GM23248 (cell line): ENCODE measurements at regions not wholly inside any gene's neighbourhood (a gene's known extent, or its start where the extent isn't known, plus 50 kb on each side); places are given as distances from the start of the nearest gene placed in this dataset.
A peak's percentile ranks its signal among the peaks of the same experiment; 100 is the strongest.

Experiments used
- DNase-seq: peaks from one replicate; pipeline ENCODE4 v3.0.0-alpha.2; 2015
- H2AFZ ChIP-seq: fragments of 200-600 bp; sonication (generic); 2 replicates; pipeline ENCODE4 v1.6.1; 2016; ENCODE audit warnings: antibody characterized with exemption
- H3F3A ChIP-seq: fragments of 200-600 bp; sonication (generic); 2 replicates; pipeline ENCODE4 v1.6.1; 2016; ENCODE audit warnings: mild to moderate bottlenecking, antibody characterized with exemption, mixed run types; ENCODE audit not compliant: insufficient read depth
- H3K27ac ChIP-seq: fragments of 200-600 bp; sonication (generic); 2 replicates; pipeline ENCODE4 v1.5.1; 2016; ENCODE audit warnings: mild to moderate bottlenecking
- H3K27me3 ChIP-seq: fragments of 200-600 bp; sonication (generic); replicated peaks from 2 replicates; pipeline ENCODE4 v1.6.1; 2016; ENCODE audit warnings: mild to moderate bottlenecking; ENCODE audit not compliant: insufficient read depth
- H3K36me3 ChIP-seq: fragments of 200-600 bp; sonication (generic); 2 replicates; pipeline ENCODE4 v1.6.1; 2016; ENCODE audit warnings: low read depth, mild to moderate bottlenecking
- H3K4me1 ChIP-seq: fragments of 200-600 bp; sonication (generic); 2 replicates; pipeline ENCODE4 v1.6.1; 2016; ENCODE audit warnings: mild to moderate bottlenecking; ENCODE audit not compliant: insufficient read depth
- H3K4me2 ChIP-seq: fragments of 200-600 bp; sonication (generic); one replicate; pipeline ENCODE4 v1.6.1; 2016; ENCODE audit warnings: mild to moderate bottlenecking; ENCODE audit not compliant: unreplicated experiment
- H3K4me3 ChIP-seq: fragments of 200-600 bp; sonication (generic); 2 replicates; pipeline ENCODE4 v1.5.1; 2016; ENCODE audit warnings: mild to moderate bottlenecking
- H3K79me2 ChIP-seq: fragments of 200-600 bp; sonication (generic); 2 replicates; pipeline ENCODE4 v1.6.1; 2016; ENCODE audit warnings: mild to moderate bottlenecking; ENCODE audit not compliant: insufficient read depth
- H3K9ac ChIP-seq: fragments of 200-600 bp; sonication (generic); 2 replicates; pipeline ENCODE4 v1.6.1; 2016; ENCODE audit warnings: mild to moderate bottlenecking
- H3K9me2 ChIP-seq: fragments of 200-600 bp; sonication (generic); 2 replicates; pipeline ENCODE4 v1.6.1; 2016; ENCODE audit warnings: mixed run types, mild to moderate bottlenecking, moderate library complexity; ENCODE audit not compliant: insufficient read depth
- H3K9me3 ChIP-seq: fragments of 200-600 bp; sonication (generic); one replicate; pipeline ENCODE4 v1.6.1; 2017; ENCODE audit warnings: low read depth
- H4K20me1 ChIP-seq: fragments of 200-600 bp; sonication (generic); 2 replicates; pipeline ENCODE4 v1.6.0; 2016; ENCODE audit not compliant: insufficient read depth
- EZH2 ChIP-seq: fragments of 200-600 bp; sonication (generic); IDR thresholded peaks from 2 replicates; pipeline ENCODE4 v1.6.1; 2018; ENCODE audit warnings: antibody characterized with exemption, mild to moderate bottlenecking; ENCODE audit not compliant: insufficient read depth, poor library complexity, severe bottlenecking
- EZH2phosphoT487 ChIP-seq: fragments of 200-600 bp; sonication (generic); IDR thresholded peaks from 2 replicates; pipeline ENCODE4 v1.6.1; 2018; ENCODE audit warnings: antibody characterized with exemption, moderate library complexity, mild to moderate bottlenecking, low read depth; ENCODE audit not compliant: insufficient read depth
- WGBS, 2 experiments: methylation state at CpG; one replicate each; pipeline ENCODE4 v1.1.6; 2015 to 2017; ENCODE audit warnings: low lambda C conversion rate in 2 of 2, low coverage in 1 of 2; ENCODE audit errors: missing lambda C conversion rate in 2 of 2; 5-methylcytosine and 5-hydroxymethylcytosine counted together
- in situ Hi-C: fragments of 300-500 bp; cut with MboI; formaldehyde crosslinking; loops from 2 replicates; pipeline ENCODE4 v1.15.0; 2020

GRCh38 chr3:72332036-72332435, 516.2 kb downstream of the SHQ1 start:
- in situ Hi-C loops, result no loop called here
- H3K9me3 ChIP-seq, result no peaks in the 10 kb centered on the region
- no peak overlapping the region for H3K4me3 ChIP-seq
- H3K27me3 ChIP-seq, result no peaks in the 10 kb centered on the region; the same call in 1 of the 2 replicates
- no peak overlapping the region for H3K9ac ChIP-seq
- WGBS, 2 experiments, result 63 to 66% methylated on average over 5 of the region's 5 CpGs
- H3K9me2 ChIP-seq, result no peaks in the 10 kb centered on the region
- H3F3A ChIP-seq, result no peaks in the 10 kb centered on the region
- H3K27ac ChIP-seq, result no peak overlapping the region
- TF ChIP-seq EZH2phosphoT487 (no peak), EZH2 (no peak)
- no peaks in the 10 kb centered on the region for H3K36me3 ChIP-seq
- 0 out of 2 replicates have a peak, but pooled peaks cover under 1% of the 10 kb centered on the region for H3K4me1 ChIP-seq
- no peak for DNase-seq
- H4K20me1 ChIP-seq, result no peaks in the 10 kb centered on the region
- H2AFZ ChIP-seq, result no peak overlapping the region
- no peaks in the 10 kb centered on the region for H3K79me2 ChIP-seq
- H3K4me2 ChIP-seq, result no peak overlapping the region

GRCh38 chr3:72331076-72331475, 517.2 kb downstream of the SHQ1 start:
- no peaks in the 10 kb centered on the region for H3K79me2 ChIP-seq
- no peaks in the 10 kb centered on the region for H3F3A ChIP-seq
- no peaks in the 10 kb centered on the region for H3K9me3 ChIP-seq
- 65 to 69% methylated on average over 6 of the region's 6 CpGs for WGBS, 2 experiments
- no peaks in the 10 kb centered on the region for H3K9me2 ChIP-seq
- in situ Hi-C loops, result no loop called here
- no peak for DNase-seq
- no peak overlapping the region for H3K4me2 ChIP-seq
- H3K36me3 ChIP-seq, result no peaks in the 10 kb centered on the region
- H3K4me3 ChIP-seq, result no peak overlapping the region
- H3K9ac ChIP-seq, result no peak overlapping the region
- H2AFZ ChIP-seq, result no peak overlapping the region
- H3K27ac ChIP-seq, result no peak overlapping the region
- TF ChIP-seq EZH2phosphoT487 (no peak), EZH2 (no peak)
- H3K27me3 ChIP-seq, result no peaks in the 10 kb centered on the region; the same call in 1 of the 2 replicates
- no peaks in the 10 kb centered on the region for H3K4me1 ChIP-seq
- no peaks in the 10 kb centered on the region for H4K20me1 ChIP-seq

GRCh38 chr3:72329354-72329753, 518.9 kb downstream of the SHQ1 start:
- Histone ChIP-seq H3K9me2 (no peaks in the 10 kb centered on the region), H3K27ac (no peak overlapping the region), H2AFZ (no peak overlapping the region), H3K4me3 (no peak overlapping the region), H3K4me2 (no peak overlapping the region), H3K36me3 (no peaks in the 10 kb centered on the region), H3K79me2 (no peaks in the 10 kb centered on the region), H3K9me3 (no peaks in the 10 kb centered on the region), H3K27me3 (no peaks in the 10 kb centered on the region; the same call in 1 of the 2 replicates), H3K9ac (no peak overlapping the region), H3K4me1 (no peaks in the 10 kb centered on the region), H3F3A (no peaks in the 10 kb centered on the region), H4K20me1 (no peaks in the 10 kb centered on the region)
- WGBS, 2 experiments, result 22 to 32% methylated on average over 10 of the region's 10 CpGs
- TF ChIP-seq EZH2phosphoT487 (no peak), EZH2 (no peak)
- DNase-seq, result peak; percentile 37
- in situ Hi-C loops, result no loop called here

- Histone ChIP-seq H3K9me2 (no peaks in the 10 kb centered on the region), H2AFZ (no peak overlapping the region), H3K79me2 (no peaks in the 10 kb centered on the region), H3K36me3 (no peaks in the 10 kb centered on the region), H3K9me3 (no peaks in the 10 kb centered on the region), H3K4me2 (no peak overlapping the region), H3K4me3 (no peak overlapping the region), H3K27me3 (no peaks in the 10 kb centered on the region; the same call in 1 of the 2 replicates), H3K9ac (no peak overlapping the region), H4K20me1 (no peaks in the 10 kb centered on the region), H3K27ac (no peak overlapping the region), H3K4me1 (no peaks in the 10 kb centered on the region), H3F3A (no peaks in the 10 kb centered on the region)
- in situ Hi-C loops, result no loop called here
- WGBS, 2 experiments, result 37 to 39% methylated on average over 6 of the region's 6 CpGs
- TF ChIP-seq EZH2phosphoT487, result no peak
- TF ChIP-seq EZH2, result no peak
- no peak for DNase-seq
Measured at GRCh38 chr3:72328755-72329277, 519.4 kb downstream of the SHQ1 start.

- H3K36me3 ChIP-seq, result no peaks in the 10 kb centered on the region
- H3K4me2 ChIP-seq, result no peak overlapping the region
- H3K9me3 ChIP-seq, result no peaks in the 10 kb centered on the region
- no peak for DNase-seq
- no peaks in the 10 kb centered on the region for H3F3A ChIP-seq
- no peaks in the 10 kb centered on the region for H3K4me1 ChIP-seq
- H3K9me2 ChIP-seq, result no peaks in the 10 kb centered on the region
- H4K20me1 ChIP-seq, result no peaks in the 10 kb centered on the region
- H3K79me2 ChIP-seq, result no peaks in the 10 kb centered on the region
- no peak overlapping the region for H3K27ac ChIP-seq
- no peak for TF ChIP-seq EZH2phosphoT487
- no peak for TF ChIP-seq EZH2
- no peaks in the 10 kb centered on the region; the same call in 1 of the 2 replicates for H3K27me3 ChIP-seq
- no peak overlapping the region for H2AFZ ChIP-seq
- no peak overlapping the region for H3K9ac ChIP-seq
- 66 to 71% methylated on average over 5 of the region's 5 CpGs for WGBS, 2 experiments
- no peak overlapping the region for H3K4me3 ChIP-seq
- in situ Hi-C loops, result no loop called here
Measured at GRCh38 chr3:72327008-72327407, 521.2 kb downstream of the SHQ1 start.
